Fibroblast of skin of abdomen (primary cell): ENCODE measurements at regions not wholly inside any gene's neighbourhood (a gene's known extent, or its start where the extent isn't known, plus 50 kb on each side); places are given as distances from the start of the nearest gene placed in this dataset.

Source experiments
- DNase-seq: peaks from one replicate; pipeline ENCODE4 v3.0.0-alpha.2; 2013

GRCh38 chr15:84550503-84550902 is 50.3 kb upstream of the ZSCAN2 start:
- DNase-seq = peak; percentile 70
